Glutamatergic neuron (in vitro differentiated cells): ENCODE measurements at regions not wholly inside any gene's neighbourhood (a gene's known extent, or its start where the extent isn't known, plus 50 kb on each side); places are given as distances from the start of the nearest gene placed in this dataset.

Experiments
- DNase-seq: peaks from one replicate; pipeline ENCODE4 v3.0.0; 2022
- H3K27ac Mint-ChIP-seq: one replicate; pipeline ENCODE4 v1.8.0; 2020; ENCODE audit warnings: mild to moderate bottlenecking, mixed read lengths, inconsistent platforms; ENCODE audit not compliant: unreplicated experiment
- H3K27me3 Mint-ChIP-seq: one replicate; pipeline ENCODE4 v1.8.0; 2020; ENCODE audit warnings: mild to moderate bottlenecking, moderate library complexity, mixed read lengths, inconsistent platforms; ENCODE audit not compliant: unreplicated experiment
- H3K36me3 Mint-ChIP-seq: one replicate; pipeline ENCODE4 v1.8.0; 2020; ENCODE audit warnings: mild to moderate bottlenecking, mixed read lengths, inconsistent platforms; ENCODE audit not compliant: unreplicated experiment
- H3K4me1 Mint-ChIP-seq: one replicate; pipeline ENCODE4 v1.8.0; 2020; ENCODE audit warnings: mild to moderate bottlenecking, low read depth, mixed read lengths, inconsistent platforms; ENCODE audit not compliant: unreplicated experiment
- H3K4me3 Mint-ChIP-seq: one replicate; pipeline ENCODE4 v1.8.0; 2020; ENCODE audit warnings: mild to moderate bottlenecking, mixed read lengths, inconsistent platforms; ENCODE audit not compliant: unreplicated experiment
- H3K9me3 Mint-ChIP-seq: one replicate; pipeline ENCODE4 v1.8.0; 2020; ENCODE audit warnings: mild to moderate bottlenecking, moderate library complexity, mixed read lengths, inconsistent platforms; ENCODE audit not compliant: unreplicated experiment
- CTCF ChIP-seq: fragments of 200-600 bp; sonication (generic); IDR thresholded peaks from one replicate; pipeline ENCODE4 v1.5.0; 2021; ENCODE audit not compliant: partially characterized antibody, unreplicated experiment

- no peak for TF ChIP-seq CTCF
- Mint-ChIP-seq H3K4me3 (no peak overlapping the region), H3K4me1 (no peaks in the 10 kb centered on the region), H3K9me3 (no peaks in the 10 kb centered on the region), H3K27ac (no peak overlapping the region), H3K27me3 (no peaks in the 10 kb centered on the region), H3K36me3 (no peaks in the 10 kb centered on the region)
- no peak for DNase-seq
Observed at GRCh38 chr18:1599196-1599595, 694.5 kb downstream of the ADCYAP1 start.

DNA sequence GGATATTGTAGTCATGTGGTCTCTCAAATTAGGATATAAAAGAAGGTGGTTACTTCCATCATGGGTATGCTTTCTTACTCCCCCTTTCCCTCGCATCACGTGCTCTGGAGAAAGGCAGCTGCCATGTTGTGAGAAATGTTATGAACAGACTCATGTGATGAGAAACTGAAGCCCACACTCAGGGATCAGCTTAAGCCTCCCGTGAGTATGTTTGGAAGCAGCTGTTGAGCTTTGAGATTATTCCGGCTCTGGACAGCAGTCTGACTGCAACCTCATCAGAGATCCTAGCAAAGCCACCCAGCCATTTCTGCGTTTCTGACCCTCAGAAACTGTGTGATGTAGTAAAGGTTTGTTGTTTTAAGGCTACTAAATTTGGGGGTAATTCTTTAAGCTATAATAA, 700.1 kb downstream of the ADCYAP1 start:
- DNase-seq = peak; percentile 12
- Mint-ChIP-seq H3K27me3 (no peaks in the 10 kb centered on the region), H3K36me3 (no peaks in the 10 kb centered on the region), H3K27ac (peak overlapping the region; percentile 67), H3K9me3 (peaks cover 2% of the 10 kb centered on the region), H3K4me3 (no peak overlapping the region), H3K4me1 (peaks cover 12% of the 10 kb centered on the region)
- TF ChIP-seq CTCF = no peak

GRCh38 chr18:1618364-1618763, 713.7 kb downstream of the ADCYAP1 start:
- no peak overlapping the region for H3K4me3 Mint-ChIP-seq
- H3K9me3 Mint-ChIP-seq = no peaks in the 10 kb centered on the region
- no peak overlapping the region for H3K27ac Mint-ChIP-seq
- DNase-seq = no peak
- no peaks in the 10 kb centered on the region for H3K27me3 Mint-ChIP-seq
- TF ChIP-seq CTCF = no peak
- H3K4me1 Mint-ChIP-seq = peaks cover 9% of the 10 kb centered on the region
- no peaks in the 10 kb centered on the region for H3K36me3 Mint-ChIP-seq

GRCh38 chr18:1619507-1619906, 714.8 kb downstream of the ADCYAP1 start:
- H3K4me1 Mint-ChIP-seq = peaks cover 7% of the 10 kb centered on the region
- H3K4me3 Mint-ChIP-seq = no peak overlapping the region
- H3K9me3 Mint-ChIP-seq = no peaks in the 10 kb centered on the region
- no peak for TF ChIP-seq CTCF
- H3K27ac Mint-ChIP-seq = no peak overlapping the region
- H3K27me3 Mint-ChIP-seq = no peaks in the 10 kb centered on the region
- DNase-seq = no peak
- no peaks in the 10 kb centered on the region for H3K36me3 Mint-ChIP-seq

DNA sequence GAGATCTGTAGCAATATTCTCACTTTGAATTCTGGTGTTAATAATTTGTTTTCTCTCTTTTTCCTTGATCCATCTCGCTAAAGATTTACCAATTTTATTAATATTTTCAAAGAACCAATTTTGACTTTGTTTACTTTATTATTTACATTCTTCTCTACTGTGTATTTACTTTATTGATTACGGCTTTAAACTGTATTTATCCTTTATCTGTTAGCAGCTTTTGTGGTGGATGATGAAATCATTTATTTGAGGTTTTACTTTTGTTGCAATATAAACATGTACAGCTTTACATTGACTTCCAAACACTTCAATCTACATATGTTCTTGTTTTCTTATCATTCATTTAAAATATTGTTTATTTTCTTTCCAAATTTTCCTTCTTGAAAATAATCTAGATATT, 719.9 kb downstream of the ADCYAP1 start:
- TF ChIP-seq CTCF = no peak
- Mint-ChIP-seq H3K27me3 (no peaks in the 10 kb centered on the region), H3K9me3 (no peaks in the 10 kb centered on the region), H3K4me1 (no peaks in the 10 kb centered on the region), H3K27ac (no peak overlapping the region), H3K36me3 (no peaks in the 10 kb centered on the region), H3K4me3 (no peak overlapping the region)
- no peak for DNase-seq
